HFFc6 (cell line): ENCODE measurements at regions not wholly inside any gene's neighbourhood (a gene's known extent, or its start where the extent isn't known, plus 50 kb on each side); places are given as distances from the start of the nearest gene placed in this dataset.

Experiments used
- DNase-seq: peaks from one replicate; pipeline ENCODE4 v3.0.0-alpha.2; 2018
- H3K27ac Mint-ChIP-seq: 2 replicates; pipeline ENCODE4 v1.8.0; 2020; ENCODE audit warnings: mild to moderate bottlenecking, mixed read lengths
- H3K27me3 Mint-ChIP-seq: 2 replicates; pipeline ENCODE4 v1.8.0; 2021; ENCODE audit warnings: mild to moderate bottlenecking, moderate library complexity, mixed read lengths; ENCODE audit not compliant: insufficient read depth
- H3K36me3 Mint-ChIP-seq: 2 replicates; pipeline ENCODE4 v1.8.0; 2021; ENCODE audit warnings: low read depth, mixed read lengths
- H3K4me1 Mint-ChIP-seq: 2 replicates; pipeline ENCODE4 v1.8.0; 2020; ENCODE audit warnings: low read depth, mixed read lengths
- H3K4me3 Mint-ChIP-seq: 2 replicates; pipeline ENCODE4 v1.8.0; 2020; ENCODE audit warnings: mild to moderate bottlenecking, moderate library complexity, mixed read lengths
- H3K9me3 Mint-ChIP-seq: 2 replicates; pipeline ENCODE4 v1.8.0; 2020; ENCODE audit warnings: mild to moderate bottlenecking, mixed read lengths
- CTCF ChIP-seq: fragments of 200-600 bp; sonication (generic); IDR thresholded peaks from 2 replicates; pipeline ENCODE4 v1.5.0; 2021; ENCODE audit warnings: antibody characterized with exemption, mild to moderate bottlenecking

- no peak for TF ChIP-seq CTCF
- Mint-ChIP-seq H3K9me3 (no peaks in the 10 kb centered on the region), H3K36me3 (no peaks in the 10 kb centered on the region), H3K27ac (no peak overlapping the region), H3K27me3 (peaks cover 3% of the 10 kb centered on the region; the same call in 1 of the 2 replicates), H3K4me1 (peaks cover 8% of the 10 kb centered on the region; the same call in 1 of the 2 replicates), H3K4me3 (no peak overlapping the region)
- DNase-seq = no peak
Observed at GRCh38 chr3:178181784-178182183, 354.5 kb upstream of the KCNMB2 start.

- H3K27me3 Mint-ChIP-seq = peaks cover 3% of the 10 kb centered on the region; the same call in 1 of the 2 replicates
- H3K4me3 Mint-ChIP-seq = no peak overlapping the region
- H3K27ac Mint-ChIP-seq = no peak overlapping the region
- peaks cover 8% of the 10 kb centered on the region; the same call in 1 of the 2 replicates for H3K4me1 Mint-ChIP-seq
- no peaks in the 10 kb centered on the region for H3K9me3 Mint-ChIP-seq
- H3K36me3 Mint-ChIP-seq = no peaks in the 10 kb centered on the region
- no peak for DNase-seq
- no peak for TF ChIP-seq CTCF
Observed at GRCh38 chr3:178182337-178182779, 353.9 kb upstream of the KCNMB2 start.

GRCh38 chr3:178184833-178185232 lies 351.4 kb upstream of the KCNMB2 start:
- Mint-ChIP-seq H3K36me3 (no peaks in the 10 kb centered on the region), H3K27me3 (peaks cover 3% of the 10 kb centered on the region; the same call in 1 of the 2 replicates), H3K9me3 (no peaks in the 10 kb centered on the region), H3K4me3 (no peak overlapping the region), H3K27ac (no peak overlapping the region), H3K4me1 (peaks cover 8% of the 10 kb centered on the region; the same call in 1 of the 2 replicates)
- DNase-seq = no peak
- no peak for TF ChIP-seq CTCF

- Mint-ChIP-seq H3K4me3 (no peak overlapping the region), H3K36me3 (no peaks in the 10 kb centered on the region), H3K9me3 (no peaks in the 10 kb centered on the region), H3K27ac (no peak overlapping the region), H3K27me3 (peaks cover 3% of the 10 kb centered on the region; the same call in 1 of the 2 replicates), H3K4me1 (peaks cover 8% of the 10 kb centered on the region; the same call in 1 of the 2 replicates)
- TF ChIP-seq CTCF = no peak
- no peak for DNase-seq
Observed at GRCh38 chr3:178186666-178187065, 349.6 kb upstream of the KCNMB2 start.

GRCh38 chr3:178189854-178190253 lies 346.4 kb upstream of the KCNMB2 start:
- no peak overlapping the region for H3K27ac Mint-ChIP-seq
- DNase-seq = no peak
- H3K4me1 Mint-ChIP-seq = peaks cover under 1% of the 10 kb centered on the region
- no peaks in the 10 kb centered on the region for H3K9me3 Mint-ChIP-seq
- H3K27me3 Mint-ChIP-seq = no peaks in the 10 kb centered on the region
- no peaks in the 10 kb centered on the region for H3K36me3 Mint-ChIP-seq
- TF ChIP-seq CTCF = no peak
- H3K4me3 Mint-ChIP-seq = no peak overlapping the region

- Mint-ChIP-seq H3K4me3 (no peak overlapping the region), H3K9me3 (no peaks in the 10 kb centered on the region), H3K27me3 (no peaks in the 10 kb centered on the region), H3K27ac (no peak overlapping the region), H3K4me1 (peaks cover 39% of the 10 kb centered on the region), H3K36me3 (no peaks in the 10 kb centered on the region)
- no peak for DNase-seq
- TF ChIP-seq CTCF = no peak
Observed at GRCh38 chr3:178193846-178194245, 342.4 kb upstream of the KCNMB2 start.
